Stimulated activated naive CD4-positive, alpha-beta T cell (primary cell): ENCODE measurements at regions not wholly inside any gene's neighbourhood (a gene's known extent, or its start where the extent isn't known, plus 50 kb on each side); places are given as distances from the start of the nearest gene placed in this dataset.
"Not testable (repeated sequence)": the region's sequence is repeated elsewhere in the genome, so short reads cannot be mapped to it uniquely, and the experiment has no call there.

Experiments
- DNase-seq, 6 experiments: peaks; one replicate each; lab custom pipeline; 2025; lab: John Stamatoyannopoulos, UW

DNA sequence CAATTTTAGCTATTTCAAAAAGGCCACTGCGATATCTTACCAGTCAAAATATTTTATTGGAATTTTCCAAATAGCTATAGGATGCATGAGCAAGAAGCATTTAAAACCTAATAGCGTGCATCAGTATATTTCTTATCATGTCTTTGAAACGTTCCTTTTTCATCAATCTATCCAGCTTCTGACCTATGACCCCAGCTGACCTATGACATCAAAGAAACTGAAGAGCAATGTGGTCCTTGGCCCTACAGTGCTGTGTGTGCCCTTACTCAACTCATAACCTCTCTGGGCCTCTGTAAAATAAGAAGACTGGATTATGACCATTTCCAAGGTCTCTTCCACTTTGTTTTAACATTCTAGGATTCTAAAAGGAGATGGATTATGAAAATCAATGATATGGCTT, 118.2 kb downstream of the ZNF22 start:
- no peak for DNase-seq

- DNase-seq = not testable (repeated sequence)
These were observed 121.6 kb downstream of the ZNF22 start for GRCh38 chr10:45122180-45122860.

- no peak for DNase-seq
These were observed 134.9 kb downstream of the ZNF22 start for GRCh38 chr10:45135443-45136198.

DNA sequence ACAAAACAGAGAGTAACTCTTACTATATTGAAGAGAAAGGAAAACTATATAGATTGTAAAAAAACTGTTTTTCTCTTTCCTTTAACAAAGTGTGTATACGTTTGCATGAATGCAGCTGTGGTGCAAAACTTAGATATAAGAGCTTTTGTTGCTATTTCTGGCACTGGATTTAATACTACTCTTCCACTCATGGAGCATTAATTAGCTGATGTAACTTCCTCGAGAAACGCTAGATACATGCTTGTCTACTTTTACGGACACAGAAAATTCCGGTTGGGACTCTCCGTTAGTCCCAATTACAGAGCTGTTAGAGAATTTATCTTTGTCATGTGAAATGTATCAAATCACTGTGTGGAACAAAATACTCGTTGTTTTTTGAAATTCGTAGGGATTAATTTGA, 135.5 kb downstream of the ZNF22 start:
- DNase-seq = no peak

DNA sequence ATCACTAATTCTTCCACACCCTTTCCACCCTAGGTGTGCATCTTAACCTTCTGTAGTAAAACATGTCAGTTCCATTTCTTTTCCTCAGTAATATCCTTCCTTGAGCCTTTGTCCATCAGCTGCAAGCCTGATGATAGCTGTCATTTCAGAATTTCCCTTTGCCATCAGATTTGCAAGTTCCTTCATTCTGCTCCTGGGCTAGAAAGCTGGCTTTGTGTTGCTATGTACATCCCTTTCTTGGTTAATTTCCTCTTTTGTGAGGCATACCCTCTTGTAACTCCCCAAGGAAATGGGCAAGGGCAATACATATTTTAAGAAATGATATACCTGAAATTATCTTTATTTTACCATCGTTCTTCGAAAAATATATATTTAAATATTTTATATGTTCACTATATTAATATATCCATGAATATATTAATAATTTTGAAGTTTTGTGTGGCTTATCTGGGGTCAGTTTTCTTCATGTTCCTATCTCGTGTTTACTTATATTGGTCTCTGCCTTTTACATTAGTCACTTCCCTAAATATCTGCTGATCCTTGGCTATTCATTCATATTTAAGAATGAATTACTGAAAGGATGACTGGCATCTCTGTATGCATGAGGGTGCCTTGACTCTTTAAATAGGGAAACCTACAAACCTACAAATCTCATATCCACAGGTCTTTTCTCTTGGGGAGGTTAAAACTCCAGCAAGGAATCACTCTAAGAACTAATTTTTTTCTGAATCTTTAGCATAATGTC, 143.8 kb downstream of the ZNF22 start:
- no peak for DNase-seq

GRCh38 chr10:45145143-45145542, 144.4 kb downstream of the ZNF22 start:
- DNase-seq = not testable (repeated sequence)

- DNase-seq = no peak
These were observed 146.3 kb downstream of the ZNF22 start for GRCh38 chr10:45147000-45147399.

DNA sequence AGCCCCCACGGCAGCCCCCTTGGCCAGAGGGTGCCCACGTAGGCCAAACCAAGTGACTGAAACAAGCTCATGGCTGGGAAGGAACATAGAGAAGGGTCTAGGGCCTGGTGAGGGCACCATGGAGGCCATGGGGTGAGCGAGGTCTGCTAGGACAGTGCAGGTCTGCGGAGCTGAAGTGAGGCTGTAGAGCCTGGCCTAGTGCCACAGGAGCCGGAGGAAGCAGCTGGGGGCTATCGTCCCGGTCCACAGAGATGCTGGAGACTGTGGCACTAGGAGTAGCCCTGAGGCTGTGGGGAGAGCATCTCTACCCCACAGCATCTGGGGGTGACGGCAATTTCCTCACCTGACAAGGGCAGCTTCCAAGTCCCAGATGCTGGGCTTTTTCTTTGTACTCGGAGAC, 150.3 kb downstream of the ZNF22 start:
- DNase-seq = no peak

DNA sequence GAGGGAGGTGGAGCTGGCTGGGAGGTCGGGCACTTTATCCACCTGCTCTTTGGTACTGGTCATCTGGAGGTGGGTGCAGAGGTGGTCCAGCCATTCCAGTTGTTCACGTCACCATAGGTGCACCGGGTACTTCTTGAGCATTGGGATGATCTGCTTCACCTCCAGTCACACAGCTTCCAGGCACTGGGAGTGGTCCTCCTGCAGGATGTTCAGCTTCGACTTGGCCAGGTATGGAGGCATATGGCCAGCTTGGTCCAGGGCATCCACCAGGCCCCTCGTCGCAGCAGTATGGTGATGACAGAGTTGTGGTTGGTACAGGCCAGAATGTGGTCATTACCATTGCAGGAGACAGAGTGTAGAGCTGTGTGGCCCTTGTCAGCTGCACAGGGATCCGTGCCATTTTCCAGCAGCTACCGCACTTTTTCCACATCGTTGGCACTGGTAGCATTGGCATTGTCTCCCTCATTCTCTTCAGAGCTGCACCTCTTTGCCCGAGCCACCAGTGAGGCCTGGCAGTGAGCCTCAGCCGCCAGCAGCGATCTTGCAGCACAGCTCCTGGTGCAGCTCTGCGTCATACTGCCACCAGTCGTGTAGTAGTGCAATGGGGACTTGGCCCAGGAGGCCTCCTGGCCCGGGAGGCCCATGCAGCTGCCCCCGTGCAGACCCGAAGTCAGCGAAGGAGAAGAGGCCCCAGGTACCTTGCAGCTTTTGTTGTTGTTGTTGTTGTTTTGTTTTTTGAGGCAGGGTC, 150.9 kb downstream of the ZNF22 start:
- no peak for DNase-seq

GRCh38 chr10:45152726-45153125, 152.0 kb downstream of the ZNF22 start:
- DNase-seq = no peak

GRCh38 chr10:45154502-45154901, 153.8 kb downstream of the ZNF22 start:
- DNase-seq = no peak

DNA sequence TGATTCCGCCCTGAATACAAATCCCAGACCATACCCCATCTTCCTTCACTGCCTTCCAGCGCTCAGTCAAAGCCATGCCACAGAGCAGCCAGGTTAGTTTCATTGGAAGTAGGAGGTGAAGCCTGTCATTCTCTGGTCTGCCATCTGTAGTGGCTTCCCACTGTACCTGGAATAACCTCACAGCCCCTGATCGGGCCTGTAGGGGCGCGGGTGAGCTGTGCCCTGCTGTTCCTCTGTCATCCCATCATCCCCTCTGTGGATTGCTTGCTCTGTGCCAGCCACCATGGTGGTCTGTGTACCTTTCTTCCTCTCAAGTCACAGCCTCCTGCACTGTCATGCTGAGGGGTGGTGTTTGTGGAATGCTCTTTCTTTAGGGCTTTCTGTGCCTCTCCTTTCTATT, 155.1 kb downstream of the ZNF22 start:
- DNase-seq = no peak

DNA sequence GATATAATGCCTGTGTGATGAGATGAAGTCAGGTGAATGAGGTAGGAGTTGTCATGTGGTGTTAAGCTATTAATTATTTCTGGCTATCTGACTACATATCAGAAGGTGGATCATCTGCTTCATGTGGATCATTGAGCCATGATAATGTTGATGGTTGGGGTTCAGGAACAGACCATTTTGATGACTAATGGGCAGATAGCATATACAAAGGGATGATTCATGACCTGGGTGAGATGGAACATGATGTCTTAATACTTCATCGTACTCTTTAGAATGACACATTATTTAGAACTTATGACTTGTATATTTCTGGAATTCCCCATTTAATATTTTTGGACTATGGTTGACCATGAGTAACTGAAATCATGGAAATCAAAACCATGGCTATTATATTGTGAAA, 155.1 kb downstream of the OR13A1 start:
- DNase-seq = no peak

- DNase-seq = no peak
These were observed 152.0 kb downstream of the OR13A1 start for GRCh38 chr10:45163315-45163975.

DNA sequence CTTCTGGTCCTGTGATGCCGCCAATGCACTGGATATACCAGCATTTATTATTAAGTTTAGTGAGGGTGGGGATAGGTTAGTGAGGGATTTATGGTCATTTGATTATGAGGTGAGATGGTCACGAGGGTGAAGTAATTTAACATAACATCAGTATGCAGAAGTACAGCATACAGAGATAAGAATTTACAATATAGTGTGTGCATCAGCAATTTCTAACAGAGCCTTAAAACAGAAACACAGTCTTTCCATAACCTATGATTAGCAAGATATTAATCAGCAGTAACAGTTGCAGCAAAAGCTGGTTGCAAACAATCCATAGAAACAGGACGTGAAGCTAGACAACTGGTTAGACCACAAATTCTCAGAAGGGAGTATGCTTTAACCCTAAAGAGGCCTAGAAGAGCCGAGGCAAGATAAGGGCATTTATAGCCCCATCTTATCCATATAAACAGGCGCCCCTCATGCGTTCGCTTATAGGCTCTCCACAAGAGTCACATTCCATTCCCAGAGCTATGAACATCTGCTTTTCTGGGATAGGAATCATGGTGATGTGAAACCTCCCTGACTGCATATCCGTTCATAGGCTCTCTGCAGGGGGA, 139.8 kb downstream of the OR13A1 start:
- DNase-seq = not testable (repeated sequence)

DNA sequence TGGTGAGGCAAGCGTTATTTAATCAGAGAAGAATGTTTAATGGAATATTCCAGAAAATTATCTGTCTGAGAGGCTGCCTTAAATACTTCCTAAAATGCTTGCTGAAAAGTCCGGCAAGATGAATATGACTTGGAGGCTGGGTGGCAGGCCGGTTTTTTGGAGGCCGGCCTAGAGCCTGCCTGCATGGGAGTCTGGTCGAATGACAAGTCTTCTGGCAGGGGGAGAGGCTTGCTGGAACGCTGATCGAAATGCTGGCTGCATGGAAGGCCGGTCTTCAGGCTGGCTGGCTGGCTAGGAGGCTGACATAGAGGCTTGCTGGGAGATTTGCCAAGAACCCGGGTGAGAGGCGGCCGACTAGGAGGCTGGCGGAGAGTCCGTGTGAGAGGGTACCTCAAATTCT, 135.7 kb downstream of the OR13A1 start:
- DNase-seq = no peak

- no peak for DNase-seq
These were observed 134.9 kb downstream of the OR13A1 start for GRCh38 chr10:45180507-45180906.

DNA sequence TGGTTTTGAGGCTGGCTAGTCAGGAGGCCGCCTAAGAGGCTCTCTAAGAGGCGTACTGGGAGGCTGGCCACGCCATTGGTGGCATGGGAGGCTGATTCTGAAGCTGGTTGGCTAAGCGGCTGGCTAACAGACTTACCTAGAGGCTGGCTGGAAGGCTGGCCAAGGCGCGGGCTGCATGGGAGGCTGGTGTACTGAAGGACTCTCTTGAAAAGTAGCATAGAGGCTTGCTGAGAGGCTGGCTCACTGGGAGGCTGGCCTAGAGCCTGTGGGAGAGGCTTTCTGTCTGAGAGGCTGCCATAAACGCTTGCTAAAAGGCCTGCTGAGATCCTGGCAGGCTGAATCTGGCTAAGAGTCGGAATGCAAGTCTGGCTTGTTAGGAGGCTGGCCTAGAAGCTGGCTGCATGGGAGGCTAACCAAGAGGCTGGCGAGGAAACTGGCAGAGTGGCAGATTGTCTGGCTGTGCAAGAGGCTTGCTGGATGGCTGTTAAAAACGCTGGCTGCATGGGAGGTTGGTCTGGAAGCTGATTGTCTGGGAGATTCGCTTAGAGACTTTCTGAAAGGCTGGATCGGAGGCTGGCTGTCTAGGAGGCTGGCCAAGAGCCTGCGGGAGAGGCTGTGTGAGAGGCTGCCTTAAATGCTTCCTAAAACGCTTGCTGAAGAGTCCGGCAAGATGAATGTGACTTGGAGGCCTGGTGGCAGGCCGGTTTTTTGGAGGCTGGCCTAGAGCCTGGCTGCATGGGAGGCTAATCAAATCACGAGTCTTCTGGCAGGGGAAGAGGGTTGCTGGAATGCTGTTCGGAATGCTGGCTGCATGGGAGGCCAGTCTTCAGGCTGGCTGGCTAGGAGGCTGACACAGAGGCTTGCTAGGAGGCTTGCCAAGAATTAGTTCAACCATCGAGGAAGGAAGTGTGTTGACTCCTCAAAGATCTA, 134.2 kb downstream of the OR13A1 start:
- no peak for DNase-seq

GRCh38 chr10:45183174-45183573, 132.2 kb downstream of the OR13A1 start:
- DNase-seq = no peak

GRCh38 chr10:45197816-45198485, 117.5 kb downstream of the OR13A1 start:
- no peak for DNase-seq
